ENCODE measurements at regions not wholly inside any gene's neighbourhood (a gene's known extent, or its start where the extent isn't known, plus 50 kb on each side); places are given as distances from the start of the nearest gene placed in this dataset.

DNA sequence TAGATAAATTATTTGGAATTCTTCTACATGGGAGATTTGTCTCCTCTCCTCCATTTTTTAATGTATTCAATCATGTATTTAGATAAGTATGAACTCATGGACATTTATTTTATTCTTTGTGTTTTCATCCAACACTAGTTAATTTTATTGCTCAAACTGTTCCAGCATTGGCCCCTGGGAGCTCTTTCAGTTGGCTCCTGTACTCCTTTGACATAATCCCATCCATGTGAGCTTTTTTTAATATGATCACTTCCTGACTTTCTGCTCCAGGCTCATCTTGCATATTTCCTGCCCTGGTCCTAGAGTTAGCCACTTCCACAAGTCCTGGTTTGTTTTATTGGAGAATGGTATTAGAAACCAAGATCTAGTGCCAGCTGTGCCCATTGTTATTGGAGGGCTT lies 419.0 kb upstream of the CDH11 start:
- Histone ChIP-seq H4K20me1 (ENCODE audit: insufficient read depth) (no peaks in the 10 kb centered on the region), H2AFZ (ENCODE audit: low read depth) (no peak overlapping the region), H3K27ac (no peak overlapping the region), H3K4me2 (no peak overlapping the region), H3K9ac (no peak overlapping the region), H3K4me1 (ENCODE audit: low read depth, poor library complexity, severe bottlenecking) (no peaks in the 10 kb centered on the region), H3K27me3 (ENCODE audit: insufficient read depth, low read depth) (no peaks in the 10 kb centered on the region), H3K79me2 (ENCODE audit: insufficient read depth, low read depth) (no peaks in the 10 kb centered on the region), H3K36me3 (ENCODE audit: insufficient read depth) (no peaks in the 10 kb centered on the region), H3K4me3 (IDR thresholded peaks at IDR 0.05; ENCODE audit: insufficient read depth, low read depth, low read length) (no peak overlapping the region)
- TF ChIP-seq, protein P1, sequence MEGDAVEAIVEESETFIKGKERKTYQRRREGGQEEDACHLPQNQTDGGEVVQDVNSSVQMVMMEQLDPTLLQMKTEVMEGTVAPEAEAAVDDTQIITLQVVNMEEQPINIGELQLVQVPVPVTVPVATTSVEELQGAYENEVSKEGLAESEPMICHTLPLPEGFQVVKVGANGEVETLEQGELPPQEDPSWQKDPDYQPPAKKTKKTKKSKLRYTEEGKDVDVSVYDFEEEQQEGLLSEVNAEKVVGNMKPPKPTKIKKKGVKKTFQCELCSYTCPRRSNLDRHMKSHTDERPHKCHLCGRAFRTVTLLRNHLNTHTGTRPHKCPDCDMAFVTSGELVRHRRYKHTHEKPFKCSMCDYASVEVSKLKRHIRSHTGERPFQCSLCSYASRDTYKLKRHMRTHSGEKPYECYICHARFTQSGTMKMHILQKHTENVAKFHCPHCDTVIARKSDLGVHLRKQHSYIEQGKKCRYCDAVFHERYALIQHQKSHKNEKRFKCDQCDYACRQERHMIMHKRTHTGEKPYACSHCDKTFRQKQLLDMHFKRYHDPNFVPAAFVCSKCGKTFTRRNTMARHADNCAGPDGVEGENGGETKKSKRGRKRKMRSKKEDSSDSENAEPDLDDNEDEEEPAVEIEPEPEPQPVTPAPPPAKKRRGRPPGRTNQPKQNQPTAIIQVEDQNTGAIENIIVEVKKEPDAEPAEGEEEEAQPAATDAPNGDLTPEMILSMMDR (conservative IDR thresholded peaks at IDR 0.05; ENCODE audit: low read depth, low read length): no peak

DNA sequence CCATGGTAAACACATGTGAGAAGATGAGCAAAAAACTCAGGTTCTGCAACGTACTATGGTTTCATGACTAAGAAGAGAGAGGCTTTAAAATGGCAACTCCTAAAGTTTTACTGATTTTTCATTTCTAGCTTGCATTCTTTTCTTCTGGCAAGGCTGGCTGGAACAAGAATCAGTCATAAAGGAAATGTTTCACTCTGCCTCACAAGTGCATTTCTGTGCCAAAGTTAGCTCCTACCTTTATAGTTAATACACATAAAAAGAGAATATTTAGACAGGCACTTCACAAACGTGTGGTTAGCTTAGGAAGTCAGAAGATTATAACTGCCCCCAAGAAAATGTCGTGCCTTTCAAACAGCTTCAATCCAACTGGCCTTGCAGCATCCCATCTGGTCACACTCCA lies 417.1 kb upstream of the CDH11 start:
- no peaks in the 10 kb centered on the region for H4K20me1 ChIP-seq (ENCODE audit: insufficient read depth)
- no peak overlapping the region for H3K9ac ChIP-seq
- TF ChIP-seq, protein P1 (conservative IDR thresholded peaks at IDR 0.05; ENCODE audit: low read depth, low read length): no peak
- H3K4me3 ChIP-seq (IDR thresholded peaks at IDR 0.05; ENCODE audit: insufficient read depth, low read depth, low read length): no peak overlapping the region
- H3K36me3 ChIP-seq (ENCODE audit: insufficient read depth): no peaks in the 10 kb centered on the region
- H3K79me2 ChIP-seq (ENCODE audit: insufficient read depth, low read depth): no peaks in the 10 kb centered on the region
- no peak overlapping the region for H2AFZ ChIP-seq (ENCODE audit: low read depth)
- no peaks in the 10 kb centered on the region for H3K27me3 ChIP-seq (ENCODE audit: insufficient read depth, low read depth)
- H3K4me1 ChIP-seq (ENCODE audit: low read depth, poor library complexity, severe bottlenecking): no peaks in the 10 kb centered on the region
- no peak overlapping the region for H3K27ac ChIP-seq
- H3K4me2 ChIP-seq: no peak overlapping the region

DNA sequence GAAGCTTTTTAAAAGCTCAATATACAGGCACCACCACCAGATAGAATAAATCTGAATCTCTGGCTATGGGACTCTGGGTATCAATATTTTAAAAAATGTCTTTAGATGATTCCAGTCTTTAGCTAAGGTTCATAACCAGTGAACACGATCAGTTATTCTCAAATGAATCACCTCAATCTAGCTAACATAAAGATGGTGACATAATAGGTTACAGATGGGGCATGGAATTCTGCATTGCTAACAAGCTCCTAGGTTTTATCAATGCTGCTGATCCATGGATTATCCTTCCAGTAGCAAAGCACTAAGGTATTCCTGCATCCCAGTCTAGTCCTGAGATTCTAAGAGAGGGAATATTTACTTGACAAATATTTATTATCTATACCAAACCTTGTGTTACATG lies 415.5 kb upstream of the CDH11 start:
- H3K27me3 ChIP-seq (ENCODE audit: insufficient read depth, low read depth): no peaks in the 10 kb centered on the region
- H3K79me2 ChIP-seq (ENCODE audit: insufficient read depth, low read depth): no peaks in the 10 kb centered on the region
- H2AFZ ChIP-seq (ENCODE audit: low read depth): no peak overlapping the region
- H3K4me1 ChIP-seq (ENCODE audit: low read depth, poor library complexity, severe bottlenecking): no peaks in the 10 kb centered on the region
- no peak overlapping the region for H3K9ac ChIP-seq
- H4K20me1 ChIP-seq (ENCODE audit: insufficient read depth): no peaks in the 10 kb centered on the region
- no peak overlapping the region for H3K4me2 ChIP-seq
- no peak overlapping the region for H3K4me3 ChIP-seq (IDR thresholded peaks at IDR 0.05; ENCODE audit: insufficient read depth, low read depth, low read length)
- no peak overlapping the region for H3K27ac ChIP-seq
- TF ChIP-seq, protein P1 (conservative IDR thresholded peaks at IDR 0.05; ENCODE audit: low read depth, low read length): no peak
- H3K36me3 ChIP-seq (ENCODE audit: insufficient read depth): no peaks in the 10 kb centered on the region

DNA sequence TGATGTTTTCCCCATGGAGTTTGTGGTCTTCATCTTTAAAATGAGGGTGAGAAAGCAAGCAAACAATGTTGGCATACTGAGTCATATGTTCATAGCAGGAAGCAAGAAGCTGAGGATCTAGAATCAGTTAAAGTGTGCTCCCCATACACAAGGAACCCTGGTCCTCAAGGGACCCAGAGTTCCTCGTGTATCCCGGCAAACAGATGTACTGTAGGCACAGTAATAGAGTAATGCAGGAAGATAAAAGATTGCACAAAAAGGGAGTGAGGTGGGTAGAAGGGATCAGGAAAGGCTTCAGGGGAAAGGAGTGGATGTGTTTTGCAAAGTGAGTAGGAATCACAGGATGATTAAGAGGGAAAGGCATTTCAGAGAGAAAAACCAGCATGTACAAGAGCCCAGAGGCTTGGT lies 412.3 kb upstream of the CDH11 start:
- Histone ChIP-seq H3K9ac (no peak overlapping the region), H2AFZ (ENCODE audit: low read depth) (no peak overlapping the region), H3K27me3 (ENCODE audit: insufficient read depth, low read depth) (no peaks in the 10 kb centered on the region), H4K20me1 (ENCODE audit: insufficient read depth) (no peaks in the 10 kb centered on the region), H3K27ac (no peak overlapping the region), H3K4me3 (IDR thresholded peaks at IDR 0.05; ENCODE audit: insufficient read depth, low read depth, low read length) (no peak overlapping the region), H3K4me2 (no peak overlapping the region), H3K79me2 (ENCODE audit: insufficient read depth, low read depth) (no peaks in the 10 kb centered on the region), H3K4me1 (ENCODE audit: low read depth, poor library complexity, severe bottlenecking) (no peaks in the 10 kb centered on the region), H3K36me3 (ENCODE audit: insufficient read depth) (no peaks in the 10 kb centered on the region)
- TF ChIP-seq, protein P1 (conservative IDR thresholded peaks at IDR 0.05; ENCODE audit: low read depth, low read length): no peak

DNA sequence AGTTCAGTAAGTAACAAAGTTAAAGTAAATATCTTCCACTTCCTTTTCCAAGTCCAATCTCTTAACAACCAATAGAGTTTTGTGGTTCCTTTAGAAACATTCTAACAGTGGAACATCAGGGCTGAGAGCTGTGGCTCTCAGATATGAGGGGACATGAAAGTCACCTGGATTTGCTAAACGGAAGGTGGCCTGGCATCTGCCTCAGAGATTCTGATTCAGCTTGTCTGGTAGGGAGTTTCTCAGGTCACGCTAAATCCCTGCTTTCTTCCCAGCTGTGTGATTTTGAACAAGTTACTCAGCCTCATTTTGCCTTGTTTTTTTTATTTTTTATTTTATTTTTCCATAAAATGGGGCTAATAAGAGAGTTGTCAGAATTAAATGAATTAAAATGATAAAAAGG lies 411.0 kb upstream of the CDH11 start:
- no peak overlapping the region for H3K4me2 ChIP-seq
- no peaks in the 10 kb centered on the region for H3K79me2 ChIP-seq (ENCODE audit: insufficient read depth, low read depth)
- H3K27me3 ChIP-seq (ENCODE audit: insufficient read depth, low read depth): no peaks in the 10 kb centered on the region
- no peak overlapping the region for H2AFZ ChIP-seq (ENCODE audit: low read depth)
- H4K20me1 ChIP-seq (ENCODE audit: insufficient read depth): no peaks in the 10 kb centered on the region
- no peak overlapping the region for H3K4me3 ChIP-seq (IDR thresholded peaks at IDR 0.05; ENCODE audit: insufficient read depth, low read depth, low read length)
- TF ChIP-seq, protein P1 (conservative IDR thresholded peaks at IDR 0.05; ENCODE audit: low read depth, low read length): no peak
- no peak overlapping the region for H3K9ac ChIP-seq
- no peaks in the 10 kb centered on the region for H3K4me1 ChIP-seq (ENCODE audit: low read depth, poor library complexity, severe bottlenecking)
- no peaks in the 10 kb centered on the region for H3K36me3 ChIP-seq (ENCODE audit: insufficient read depth)
- no peak overlapping the region for H3K27ac ChIP-seq
